NCI-H146 treated with DMSO at 0.1 percent for 48 hours (cell line): ENCODE measurements at regions not wholly inside any gene's neighbourhood (a gene's known extent, or its start where the extent isn't known, plus 50 kb on each side); places are given as distances from the start of the nearest gene placed in this dataset.
"Not testable (repeated sequence)": the region's sequence is repeated elsewhere in the genome, so short reads cannot be mapped to it uniquely, and the experiment has no call there.

Source experiments
- DNase-seq: peaks from one replicate; lab custom pipeline; 2025; ENCODE audit not compliant: unreplicated experiment; lab: John Stamatoyannopoulos, UW

GRCh38 chr3:31322460-31322859 lies 210.3 kb upstream of the STT3B start:
- DNase-seq, result no peak

- DNase-seq, result not testable (repeated sequence)
Measured at GRCh38 chr3:31327826-31328357, 204.8 kb upstream of the STT3B start.

GRCh38 chr3:31331278-31331677 lies 201.4 kb upstream of the STT3B start:
- peak; percentile 20 for DNase-seq

GRCh38 chr3:31341130-31341529 lies 191.6 kb upstream of the STT3B start:
- no peak for DNase-seq

GRCh38 chr3:31343075-31343474 lies 189.7 kb upstream of the STT3B start:
- no peak for DNase-seq

GRCh38 chr3:31345581-31345980 lies 187.1 kb upstream of the STT3B start:
- no peak for DNase-seq

GRCh38 chr3:31346542-31346979 lies 186.2 kb upstream of the STT3B start:
- DNase-seq, result no peak

- DNase-seq, result no peak
Measured at GRCh38 chr3:31349001-31349748, 183.6 kb upstream of the STT3B start.

- no peak for DNase-seq
Measured at GRCh38 chr3:31350307-31350706, 182.4 kb upstream of the STT3B start.

- DNase-seq, result no peak
Measured at GRCh38 chr3:31352331-31352730, 180.4 kb upstream of the STT3B start.

- DNase-seq, result no peak
Measured at GRCh38 chr3:31353166-31353565, 179.6 kb upstream of the STT3B start.

GRCh38 chr3:31354373-31354772 lies 178.4 kb upstream of the STT3B start:
- no peak for DNase-seq

GRCh38 chr3:31355807-31356206 lies 176.9 kb upstream of the STT3B start:
- DNase-seq, result no peak

GRCh38 chr3:31356941-31357340 lies 175.8 kb upstream of the STT3B start:
- DNase-seq, result no peak

GRCh38 chr3:31357451-31357850 lies 175.3 kb upstream of the STT3B start:
- no peak for DNase-seq

GRCh38 chr3:31358473-31359070 lies 174.2 kb upstream of the STT3B start:
- no peak for DNase-seq

GRCh38 chr3:31361371-31362273 lies 171.1 kb upstream of the STT3B start:
- no peak for DNase-seq

- no peak for DNase-seq
Measured at GRCh38 chr3:31364188-31364587, 168.5 kb upstream of the STT3B start.

- DNase-seq, result no peak
Measured at GRCh38 chr3:31364711-31365110, 168.0 kb upstream of the STT3B start.

GRCh38 chr3:31367518-31367917 lies 165.2 kb upstream of the STT3B start:
- DNase-seq, result no peak

GRCh38 chr3:31369637-31370379 lies 162.9 kb upstream of the STT3B start:
- no peak for DNase-seq
